ENCODE measurements at regions not wholly inside any gene's neighbourhood (a gene's known extent, or its start where the extent isn't known, plus 50 kb on each side); places are given as distances from the start of the nearest gene placed in this dataset.

GRCh38 chr12:59077153-59077552 lies 156.8 kb upstream of the LRIG3 start:
- Histone ChIP-seq H3K9me3 (replicated peaks; ENCODE audit: control insufficient read depth, insufficient read depth, low read length) (no peaks in the 10 kb centered on the region), H3K36me3 (ENCODE audit: control insufficient read depth in 2 of 2, insufficient read depth in 2 of 2, low read length in 1 of 2) (no peaks in the 10 kb centered on the region), H2AFZ (ENCODE audit: control insufficient read depth, low read depth, low read length) (no peak overlapping the region), H3K27ac (ENCODE audit: control insufficient read depth, insufficient read depth) (no peak overlapping the region), H3K27me3 (replicated peaks in 1 of 2; ENCODE audit: control insufficient read depth in 2 of 2, insufficient read depth in 2 of 2, low read length in 1 of 2) (no peaks in the 10 kb centered on the region; a peak in 1 of 4 replicates), H3K4me3 (no peak overlapping the region), H3K9ac (ENCODE audit: control insufficient read depth, insufficient read depth, low read length) (no peak overlapping the region), H3K79me2 (ENCODE audit: control insufficient read depth, insufficient read depth, low read length) (no peaks in the 10 kb centered on the region), H3K4me2 (ENCODE audit: control insufficient read depth, insufficient read depth) (no peak overlapping the region), H3K4me1 (ENCODE audit: control insufficient read depth, insufficient read depth, low read length) (no peaks in the 10 kb centered on the region), H4K20me1 (ENCODE audit: control insufficient read depth, insufficient read depth) (no peaks in the 10 kb centered on the region)
- CTCF ChIA-PET: interaction anchor here (0.8 to 1.3 kb wide), 2 partner anchors 88 to 730 kb away, joined by 3 read pairs; no protein-coding TSS in a partner anchor
- SMC1A ChIA-PET (ENCODE audit: uncharacterized antibody, unreplicated experiment): interaction anchor here (1.4 kb wide), 1 partner anchor 24 kb away, joined by 4 read pairs; no protein-coding TSS in a partner anchor
- TF ChIP-seq RAD21 (IDR thresholded peaks at IDR 0.05; ENCODE audit: insufficient read depth, low read depth, low read length) (no peak), BACH1 (IDR thresholded peaks at IDR 0.05; ENCODE audit: borderline replicate concordance) (no peak), NFYA (IDR thresholded peaks at IDR 0.05; ENCODE audit: borderline replicate concordance, low read depth, low read length) (no peak), NRF1 (conservative IDR thresholded peaks at IDR 0.05; ENCODE audit: low read depth, low read length) (no peak), SIN3A (IDR thresholded peaks at IDR 0.05; ENCODE audit: low read depth, low read length) (no peak), KDM1A (IDR thresholded peaks at IDR 0.05; ENCODE audit: borderline replicate concordance) (no peak), PBX3 (IDR thresholded peaks at IDR 0.05; ENCODE audit: insufficient replicate concordance, low read depth, low read length) (no peak), RCOR1 (conservative IDR thresholded peaks at IDR 0.05; ENCODE audit: low read depth, low read length) (no peak), SMAD5 (IDR thresholded peaks at IDR 0.05; ENCODE audit: low read depth) (no peak), POLR2AphosphoS2 (IDR thresholded peaks at IDR 0.05; ENCODE audit: low read depth, low read length) (no peak)
- TF ChIP-seq, protein P1, sequence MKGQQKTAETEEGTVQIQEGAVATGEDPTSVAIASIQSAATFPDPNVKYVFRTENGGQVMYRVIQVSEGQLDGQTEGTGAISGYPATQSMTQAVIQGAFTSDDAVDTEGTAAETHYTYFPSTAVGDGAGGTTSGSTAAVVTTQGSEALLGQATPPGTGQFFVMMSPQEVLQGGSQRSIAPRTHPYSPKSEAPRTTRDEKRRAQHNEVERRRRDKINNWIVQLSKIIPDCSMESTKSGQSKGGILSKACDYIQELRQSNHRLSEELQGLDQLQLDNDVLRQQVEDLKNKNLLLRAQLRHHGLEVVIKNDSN (IDR thresholded peaks at IDR 0.05; ENCODE audit: borderline replicate concordance, extremely low read length, insufficient read depth, low read depth, low read length): no peak
- BruUV-seq (replicated peaks): no TSS peak
- no peak for ATAC-seq
- WGBS (ENCODE audit: insufficient coverage, insufficient replicate concordance, low lambda C conversion rate, missing lambda C conversion rate): 1% methylated on average over 3 of the region's 3 CpGs
- intact Hi-C loops (cut with micrococcal nuclease; ENCODE audit: unreplicated experiment): no loop called here
- no peak for DNase-seq (ENCODE audit: low read depth, low spot score)
- FAIRE-seq: no peak
- in situ Hi-C loops (cut with MboI): no loop called here
- RAD21 ChIA-PET (ENCODE audit: unreplicated experiment): no interaction called here
- POLR2A ChIA-PET: no interaction called here

All from GM12878 (cell line).